Fibroblast of lung (primary cell): ENCODE measurements at regions not wholly inside any gene's neighbourhood (a gene's known extent, or its start where the extent isn't known, plus 50 kb on each side); places are given as distances from the start of the nearest gene placed in this dataset.

Source experiments
- DNase-seq, 2 donors: peaks; one replicate each; pipeline versions ENCODE4 v3.0.0 to v3.0.0-alpha.2; 2010; ENCODE audit warnings: low read depth in 2 of 2
- H2AFZ ChIP-seq: 2 replicates; pipeline ENCODE4 v1.5.1; 2012; ENCODE audit warnings: low read length, control low read depth, inconsistent platforms
- H3K27ac ChIP-seq: 2 replicates; pipeline ENCODE4 v1.5.1; 2011; ENCODE audit warnings: low read length, control low read depth; ENCODE audit not compliant: insufficient read depth
- H3K27me3 ChIP-seq: 2 replicates; pipeline ENCODE4 v1.5.1; 2011; ENCODE audit warnings: mild to moderate bottlenecking, low read length; ENCODE audit not compliant: control insufficient read depth, insufficient read depth
- H3K36me3 ChIP-seq: 2 replicates; pipeline ENCODE4 v1.5.1; 2011; ENCODE audit warnings: low read length; ENCODE audit not compliant: control insufficient read depth, insufficient read depth
- H3K4me1 ChIP-seq: 2 replicates; pipeline ENCODE4 v1.5.1; 2011; ENCODE audit warnings: low read length; ENCODE audit not compliant: control insufficient read depth, insufficient read depth; ENCODE audit errors: extremely low read depth
- H3K4me2 ChIP-seq: 2 replicates; pipeline ENCODE4 v1.5.1; 2011; ENCODE audit warnings: low read length, control low read depth; ENCODE audit not compliant: insufficient read depth; ENCODE audit errors: extremely low read depth
- H3K4me3 ChIP-seq, 4 experiments: fragments of 200-600 bp in 1 of 4; sonication (generic) in 1 of 4; replicated peaks in 1 of 4; 2 replicates each; pipeline ENCODE4 v1.5.1; 2011 to 2016; ENCODE audit warnings: low read length in 4 of 4, low read depth in 3 of 4, mild to moderate bottlenecking in 3 of 4, control low read depth in 2 of 4, inconsistent platforms in 1 of 4, mixed read lengths in 1 of 4; ENCODE audit not compliant: insufficient read depth in 1 of 4; ENCODE audit errors: control extremely low read depth in 1 of 4
- H3K79me2 ChIP-seq: 2 replicates; pipeline ENCODE4 v1.5.1; 2012; ENCODE audit warnings: mild to moderate bottlenecking, low read length, inconsistent platforms; ENCODE audit not compliant: control insufficient read depth, insufficient read depth
- H3K9ac ChIP-seq: 2 replicates; pipeline ENCODE4 v1.5.1; 2011; ENCODE audit warnings: mild to moderate bottlenecking, low read length, control low read depth; ENCODE audit not compliant: insufficient read depth
- H3K9me3 ChIP-seq: 2 replicates; pipeline ENCODE4 v1.5.1; 2012; ENCODE audit warnings: low read depth, low read length; ENCODE audit not compliant: control insufficient read depth, insufficient read depth
- H4K20me1 ChIP-seq: 2 replicates; pipeline ENCODE4 v1.5.1; 2011; ENCODE audit warnings: low read length; ENCODE audit not compliant: control insufficient read depth, insufficient read depth; ENCODE audit errors: extremely low read depth
- EZH2 ChIP-seq: IDR thresholded peaks from 2 replicates; pipeline ENCODE4 v1.5.1; 2012; ENCODE audit warnings: low read length, control low read depth, mild to moderate bottlenecking; ENCODE audit errors: missing control alignments
- TF ChIP-seq, protein P1 (sequence below), 2 donors: IDR thresholded peaks in 1 of 2; conservative IDR thresholded peaks in 1 of 2; 1 replicate in 1 of 2; 2 replicates in 1 of 2; pipeline ENCODE4 v1.5.1; 2011 to 2012; ENCODE audit warnings: low read length in 2 of 2, control low read depth in 1 of 2, inconsistent platforms in 1 of 2, low read depth in 1 of 2, mild to moderate bottlenecking in 1 of 2

DNA sequence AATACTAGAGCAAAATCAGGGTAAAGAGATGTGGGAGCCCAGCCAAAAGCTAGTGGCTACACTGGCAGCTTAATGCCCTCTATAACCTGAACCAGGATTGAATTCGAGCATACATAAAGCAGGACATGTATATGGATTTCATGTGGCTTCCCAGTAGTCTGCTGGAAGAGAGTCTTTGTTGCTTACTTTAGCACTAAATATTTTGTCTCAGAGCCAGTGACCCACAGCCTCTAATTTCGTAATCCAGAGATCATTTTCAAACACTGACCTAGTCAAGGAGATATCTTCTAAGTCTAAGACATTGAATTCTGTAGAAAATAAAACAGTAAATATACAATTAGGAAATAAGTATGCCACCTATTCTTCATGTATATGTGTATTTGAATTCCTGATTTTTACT, 64.2 kb upstream of the GNAI1 start:
- Histone ChIP-seq H3K4me1 (no peaks in the 10 kb centered on the region), H3K4me3 (no peak overlapping the region), H4K20me1 (no peaks in the 10 kb centered on the region), H3K4me2 (no peak overlapping the region), H2AFZ (no peak overlapping the region), H3K9me3 (no peaks in the 10 kb centered on the region), H3K79me2 (no peaks in the 10 kb centered on the region), H3K27me3 (no peaks in the 10 kb centered on the region), H3K36me3 (no peaks in the 10 kb centered on the region), H3K27ac (no peak overlapping the region), H3K9ac (no peak overlapping the region)
- peak; percentile 9 to 72 for DNase-seq
- TF ChIP-seq EZH2: no peak
- TF ChIP-seq, protein P1, sequence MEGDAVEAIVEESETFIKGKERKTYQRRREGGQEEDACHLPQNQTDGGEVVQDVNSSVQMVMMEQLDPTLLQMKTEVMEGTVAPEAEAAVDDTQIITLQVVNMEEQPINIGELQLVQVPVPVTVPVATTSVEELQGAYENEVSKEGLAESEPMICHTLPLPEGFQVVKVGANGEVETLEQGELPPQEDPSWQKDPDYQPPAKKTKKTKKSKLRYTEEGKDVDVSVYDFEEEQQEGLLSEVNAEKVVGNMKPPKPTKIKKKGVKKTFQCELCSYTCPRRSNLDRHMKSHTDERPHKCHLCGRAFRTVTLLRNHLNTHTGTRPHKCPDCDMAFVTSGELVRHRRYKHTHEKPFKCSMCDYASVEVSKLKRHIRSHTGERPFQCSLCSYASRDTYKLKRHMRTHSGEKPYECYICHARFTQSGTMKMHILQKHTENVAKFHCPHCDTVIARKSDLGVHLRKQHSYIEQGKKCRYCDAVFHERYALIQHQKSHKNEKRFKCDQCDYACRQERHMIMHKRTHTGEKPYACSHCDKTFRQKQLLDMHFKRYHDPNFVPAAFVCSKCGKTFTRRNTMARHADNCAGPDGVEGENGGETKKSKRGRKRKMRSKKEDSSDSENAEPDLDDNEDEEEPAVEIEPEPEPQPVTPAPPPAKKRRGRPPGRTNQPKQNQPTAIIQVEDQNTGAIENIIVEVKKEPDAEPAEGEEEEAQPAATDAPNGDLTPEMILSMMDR (conservative IDR thresholded peaks at IDR 0.05 in 1 of 2, IDR thresholded peaks at IDR 0.05 in 1 of 2; ENCODE audit: low read depth in 1 of 2, low read length in 2 of 2): no peak

DNA sequence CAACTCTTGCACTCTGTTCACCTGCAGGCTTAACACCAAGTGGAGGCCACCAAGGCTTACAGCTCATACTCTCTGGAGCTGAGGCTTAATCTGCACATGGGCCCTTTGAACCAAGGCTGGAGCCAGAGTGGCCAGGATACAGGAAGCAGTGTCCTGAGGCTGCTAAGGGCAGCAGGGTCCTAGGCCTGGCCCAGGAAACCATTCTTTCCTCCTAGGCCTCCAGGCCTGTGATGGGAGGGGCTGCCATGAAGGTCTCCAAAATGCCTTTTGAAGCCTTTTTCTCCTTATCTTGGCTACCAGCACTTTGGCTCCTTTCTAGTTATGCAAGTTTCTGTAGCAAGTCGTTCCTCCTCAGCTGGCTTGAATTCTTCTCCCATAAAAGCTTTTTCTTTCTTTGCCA, 68.0 kb upstream of the GNAI1 start:
- Histone ChIP-seq H2AFZ (no peak overlapping the region), H3K27me3 (no peaks in the 10 kb centered on the region), H3K36me3 (no peaks in the 10 kb centered on the region), H3K9ac (no peak overlapping the region), H3K9me3 (no peaks in the 10 kb centered on the region), H4K20me1 (no peaks in the 10 kb centered on the region), H3K4me2 (no peak overlapping the region), H3K27ac (no peak overlapping the region), H3K4me3 (no peak overlapping the region), H3K4me1 (peaks cover 2% of the 10 kb centered on the region), H3K79me2 (no peaks in the 10 kb centered on the region)
- TF ChIP-seq, protein P1 (conservative IDR thresholded peaks at IDR 0.05 in 1 of 2, IDR thresholded peaks at IDR 0.05 in 1 of 2; ENCODE audit: low read depth in 1 of 2, low read length in 2 of 2): no peak
- TF ChIP-seq EZH2: no peak
- no peak for DNase-seq

DNA sequence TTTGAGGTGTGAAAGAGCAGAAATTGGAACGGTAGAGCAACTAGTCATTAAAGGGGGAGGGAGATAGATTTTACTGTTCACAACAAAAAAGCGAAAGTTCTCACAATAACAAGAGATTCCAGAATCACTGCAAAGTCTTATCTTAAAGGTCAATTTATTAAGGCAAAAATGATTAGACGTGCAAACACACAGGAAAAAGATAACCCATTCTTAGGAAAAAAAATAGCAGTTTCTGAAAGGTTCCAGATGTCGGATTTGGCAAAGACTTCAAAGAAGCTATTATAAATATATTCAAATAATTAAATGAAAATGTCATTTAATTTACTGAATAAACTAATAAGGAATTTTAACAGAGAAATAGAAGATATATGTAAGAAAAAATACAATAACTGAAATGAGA, 70.8 kb upstream of the GNAI1 start:
- no peaks in the 10 kb centered on the region for H3K79me2 ChIP-seq
- DNase-seq: no peak
- no peaks in the 10 kb centered on the region for H3K36me3 ChIP-seq
- H3K4me2 ChIP-seq: peak overlapping the region; percentile 73
- H3K9ac ChIP-seq: no peak overlapping the region
- H3K27ac ChIP-seq: no peak overlapping the region
- no peaks in the 10 kb centered on the region for H3K27me3 ChIP-seq
- no peaks in the 10 kb centered on the region for H4K20me1 ChIP-seq
- TF ChIP-seq, protein P1 (conservative IDR thresholded peaks at IDR 0.05 in 1 of 2, IDR thresholded peaks at IDR 0.05 in 1 of 2; ENCODE audit: low read depth in 1 of 2, low read length in 2 of 2): no peak
- no peak for TF ChIP-seq EZH2
- no peaks in the 10 kb centered on the region for H3K9me3 ChIP-seq
- peaks cover 2% of the 10 kb centered on the region for H3K4me1 ChIP-seq
- H2AFZ ChIP-seq: peak overlapping the region; percentile 93
- peak overlapping the region in 1 of 4 experiments; percentile 1 for H3K4me3 ChIP-seq
